Panc1 (cell line): ENCODE measurements at regions not wholly inside any gene's neighbourhood (a gene's known extent, or its start where the extent isn't known, plus 50 kb on each side); places are given as distances from the start of the nearest gene placed in this dataset.

Experiments
- POLR2AphosphoS5 ChIP-seq: IDR thresholded peaks from 2 replicates; pipeline ENCODE4 v1.6.1; 2012; ENCODE audit warnings: mild to moderate bottlenecking, low read depth, low read length, moderate library complexity
- SIN3A ChIP-seq: IDR thresholded peaks from 2 replicates; pipeline ENCODE4 v1.6.1; 2012; ENCODE audit warnings: low read depth, mild to moderate bottlenecking, low read length, moderate library complexity, borderline replicate concordance; ENCODE audit not compliant: insufficient read depth
- TCF7L2 ChIP-seq: IDR thresholded peaks from 2 replicates; pipeline ENCODE4 v1.6.1; 2011; ENCODE audit warnings: mild to moderate bottlenecking, low read depth, low read length, inconsistent platforms
- TF ChIP-seq, protein P1 (sequence below): fragments of 450-650 bp; IDR thresholded peaks from 2 replicates; pipeline ENCODE4 v1.5.1; 2017; ENCODE audit warnings: mild to moderate bottlenecking
- TF ChIP-seq, protein P2 (sequence below), 2 experiments: IDR thresholded peaks; 2 replicates each; pipeline ENCODE4 v1.6.1; 2011 to 2012; ENCODE audit warnings: low read depth in 2 of 2, control low read depth in 1 of 2, low read length in 1 of 2, mild to moderate bottlenecking in 1 of 2, moderate library complexity in 1 of 2; ENCODE audit not compliant: insufficient read depth in 1 of 2

DNA sequence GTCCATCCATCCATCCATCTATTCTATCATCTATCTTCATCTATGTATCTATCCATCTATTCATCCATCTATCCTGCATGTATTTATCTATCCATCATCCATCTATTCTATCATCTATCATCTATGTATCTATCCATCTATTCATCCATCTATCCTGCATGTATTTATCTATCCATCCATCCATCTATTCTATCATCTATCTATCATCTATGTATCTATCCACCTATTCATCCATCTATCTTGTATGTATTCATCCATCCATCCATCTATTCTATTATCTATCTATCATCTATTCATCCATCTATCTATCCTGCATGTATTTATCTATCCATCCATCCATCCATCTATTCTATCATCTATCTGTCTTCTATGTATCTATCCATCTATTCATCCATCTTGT, 65.9 kb upstream of the PPP2R3B start:
- TF ChIP-seq POLR2AphosphoS5 (no peak), TCF7L2 (no peak), SIN3A (no peak)
- TF ChIP-seq, protein P1, sequence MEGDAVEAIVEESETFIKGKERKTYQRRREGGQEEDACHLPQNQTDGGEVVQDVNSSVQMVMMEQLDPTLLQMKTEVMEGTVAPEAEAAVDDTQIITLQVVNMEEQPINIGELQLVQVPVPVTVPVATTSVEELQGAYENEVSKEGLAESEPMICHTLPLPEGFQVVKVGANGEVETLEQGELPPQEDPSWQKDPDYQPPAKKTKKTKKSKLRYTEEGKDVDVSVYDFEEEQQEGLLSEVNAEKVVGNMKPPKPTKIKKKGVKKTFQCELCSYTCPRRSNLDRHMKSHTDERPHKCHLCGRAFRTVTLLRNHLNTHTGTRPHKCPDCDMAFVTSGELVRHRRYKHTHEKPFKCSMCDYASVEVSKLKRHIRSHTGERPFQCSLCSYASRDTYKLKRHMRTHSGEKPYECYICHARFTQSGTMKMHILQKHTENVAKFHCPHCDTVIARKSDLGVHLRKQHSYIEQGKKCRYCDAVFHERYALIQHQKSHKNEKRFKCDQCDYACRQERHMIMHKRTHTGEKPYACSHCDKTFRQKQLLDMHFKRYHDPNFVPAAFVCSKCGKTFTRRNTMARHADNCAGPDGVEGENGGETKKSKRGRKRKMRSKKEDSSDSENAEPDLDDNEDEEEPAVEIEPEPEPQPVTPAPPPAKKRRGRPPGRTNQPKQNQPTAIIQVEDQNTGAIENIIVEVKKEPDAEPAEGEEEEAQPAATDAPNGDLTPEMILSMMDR = no peak
- TF ChIP-seq, protein P2, sequence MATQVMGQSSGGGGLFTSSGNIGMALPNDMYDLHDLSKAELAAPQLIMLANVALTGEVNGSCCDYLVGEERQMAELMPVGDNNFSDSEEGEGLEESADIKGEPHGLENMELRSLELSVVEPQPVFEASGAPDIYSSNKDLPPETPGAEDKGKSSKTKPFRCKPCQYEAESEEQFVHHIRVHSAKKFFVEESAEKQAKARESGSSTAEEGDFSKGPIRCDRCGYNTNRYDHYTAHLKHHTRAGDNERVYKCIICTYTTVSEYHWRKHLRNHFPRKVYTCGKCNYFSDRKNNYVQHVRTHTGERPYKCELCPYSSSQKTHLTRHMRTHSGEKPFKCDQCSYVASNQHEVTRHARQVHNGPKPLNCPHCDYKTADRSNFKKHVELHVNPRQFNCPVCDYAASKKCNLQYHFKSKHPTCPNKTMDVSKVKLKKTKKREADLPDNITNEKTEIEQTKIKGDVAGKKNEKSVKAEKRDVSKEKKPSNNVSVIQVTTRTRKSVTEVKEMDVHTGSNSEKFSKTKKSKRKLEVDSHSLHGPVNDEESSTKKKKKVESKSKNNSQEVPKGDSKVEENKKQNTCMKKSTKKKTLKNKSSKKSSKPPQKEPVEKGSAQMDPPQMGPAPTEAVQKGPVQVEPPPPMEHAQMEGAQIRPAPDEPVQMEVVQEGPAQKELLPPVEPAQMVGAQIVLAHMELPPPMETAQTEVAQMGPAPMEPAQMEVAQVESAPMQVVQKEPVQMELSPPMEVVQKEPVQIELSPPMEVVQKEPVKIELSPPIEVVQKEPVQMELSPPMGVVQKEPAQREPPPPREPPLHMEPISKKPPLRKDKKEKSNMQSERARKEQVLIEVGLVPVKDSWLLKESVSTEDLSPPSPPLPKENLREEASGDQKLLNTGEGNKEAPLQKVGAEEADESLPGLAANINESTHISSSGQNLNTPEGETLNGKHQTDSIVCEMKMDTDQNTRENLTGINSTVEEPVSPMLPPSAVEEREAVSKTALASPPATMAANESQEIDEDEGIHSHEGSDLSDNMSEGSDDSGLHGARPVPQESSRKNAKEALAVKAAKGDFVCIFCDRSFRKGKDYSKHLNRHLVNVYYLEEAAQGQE (IDR thresholded peaks at IDR 0.05; ENCODE audit: insufficient read depth in 1 of 2, low read depth in 2 of 2, low read length in 1 of 2) = no peak
